Skin of body (tissue), 1 donor: ENCODE measurements at regions not wholly inside any gene's neighbourhood (a gene's known extent, or its start where the extent isn't known, plus 50 kb on each side); places are given as distances from the start of the nearest gene placed in this dataset.

Source experiments
- DNase-seq: peaks from one replicate; lab custom pipeline; 2025; lab: John Stamatoyannopoulos, UW

- DNase-seq, result no peak
Measured at GRCh38 chr7:9842301-9842700, 1131.4 kb upstream of the PHF14 start.

GRCh38 chr7:9846902-9847301 is 1126.8 kb upstream of the PHF14 start:
- DNase-seq, result no peak

- DNase-seq, result no peak
Measured at GRCh38 chr7:9854605-9855004, 1119.1 kb upstream of the PHF14 start.

GRCh38 chr7:9856668-9857067 is 1117.0 kb upstream of the PHF14 start:
- no peak for DNase-seq

GRCh38 chr7:9863545-9863944 is 1110.1 kb upstream of the PHF14 start:
- DNase-seq, result no peak

GRCh38 chr7:9869151-9869550 is 1104.5 kb upstream of the PHF14 start:
- DNase-seq, result no peak

GRCh38 chr7:9869566-9869965 is 1104.1 kb upstream of the PHF14 start:
- DNase-seq, result no peak

GRCh38 chr7:9870674-9871073 is 1103.0 kb upstream of the PHF14 start:
- DNase-seq, result no peak

- no peak for DNase-seq
Measured at GRCh38 chr7:9874182-9874581, 1099.5 kb upstream of the PHF14 start.

- no peak for DNase-seq
Measured at GRCh38 chr7:9876053-9876452, 1097.6 kb upstream of the PHF14 start.

GRCh38 chr7:9889554-9889953 is 1084.1 kb upstream of the PHF14 start:
- no peak for DNase-seq

- no peak for DNase-seq
Measured at GRCh38 chr7:9890092-9890491, 1083.6 kb upstream of the PHF14 start.

GRCh38 chr7:9891056-9891455 is 1082.6 kb upstream of the PHF14 start:
- no peak for DNase-seq

- DNase-seq, result no peak
Measured at GRCh38 chr7:9900339-9900738, 1073.3 kb upstream of the PHF14 start.

GRCh38 chr7:9921326-9921725 is 1052.3 kb upstream of the PHF14 start:
- DNase-seq, result no peak

- DNase-seq, result peak; percentile 76
Measured at GRCh38 chr7:9937944-9938631, 1035.6 kb upstream of the PHF14 start.

GRCh38 chr7:9939176-9939575 is 1034.5 kb upstream of the PHF14 start:
- no peak for DNase-seq

GRCh38 chr7:9945131-9945530 is 1028.5 kb upstream of the PHF14 start:
- no peak for DNase-seq

GRCh38 chr7:9945857-9946256 is 1027.8 kb upstream of the PHF14 start:
- DNase-seq, result no peak

- DNase-seq, result no peak
Measured at GRCh38 chr7:9955138-9955537, 1018.5 kb upstream of the PHF14 start.

GRCh38 chr7:9958486-9958885 is 1015.2 kb upstream of the PHF14 start:
- DNase-seq, result peak; percentile 6

- DNase-seq, result peak; percentile 79
Measured at GRCh38 chr7:9960460-9960859, 1013.2 kb upstream of the PHF14 start.

GRCh38 chr7:9961161-9961922 is 1012.3 kb upstream of the PHF14 start:
- DNase-seq, result peak; percentile 34
